AG04450 (cell line): ENCODE measurements at regions not wholly inside any gene's neighbourhood (a gene's known extent, or its start where the extent isn't known, plus 50 kb on each side); places are given as distances from the start of the nearest gene placed in this dataset.

Experiments
- CTCF ChIA-PET: fragments of 300-600, 350-600 bp; formaldehyde crosslinking; extraction: SDS; loops from one replicate; lab custom pipeline; 2022; ENCODE audit warnings: antibody characterized with exemption, inconsistent platforms; lab: Charles Lee
- POLR2A ChIA-PET: fragments of 350-600 bp; formaldehyde crosslinking; extraction: SDS; loops from one replicate; lab custom pipeline; 2021; ENCODE audit warnings: antibody characterized with exemption, inconsistent platforms; lab: Yijun Ruan, JAX
- DNase-seq: peaks from one replicate; pipeline ENCODE4 v3.0.0-alpha.2; 2011; ENCODE audit warnings: low read depth, low spot score
- H3K27ac ChIP-seq: one replicate; pipeline ENCODE4 v1.5.1; 2012; ENCODE audit warnings: low read depth, low read length, control low read depth
- H3K27me3 ChIP-seq: one replicate; pipeline ENCODE4 v1.6.0; 2012; ENCODE audit warnings: low read length; ENCODE audit not compliant: control insufficient read depth, insufficient read depth
- H3K4me3 ChIP-seq: 2 replicates; pipeline ENCODE4 v1.5.1; 2011; ENCODE audit warnings: mild to moderate bottlenecking, low read depth, low read length, control low read depth
- H3K9me3 ChIP-seq: 2 replicates; pipeline ENCODE4 v1.5.1; 2012; ENCODE audit warnings: low read length; ENCODE audit not compliant: control insufficient read depth, insufficient read depth
- CTCF ChIP-seq: IDR thresholded peaks from 2 replicates; pipeline ENCODE4 v1.5.1; 2011; ENCODE audit warnings: low read depth, low read length, control low read depth, inconsistent platforms

GRCh38 chr12:46610754-46611153 lies 215.0 kb downstream of the SLC38A4 start:
- POLR2A ChIA-PET = no interaction called here
- CTCF ChIA-PET = no interaction called here
- Histone ChIP-seq H3K27ac (no peak overlapping the region), H3K9me3 (no peaks in the 10 kb centered on the region), H3K27me3 (no peaks in the 10 kb centered on the region), H3K4me3 (no peak overlapping the region)
- no peak for TF ChIP-seq CTCF
- DNase-seq = no peak

- no peak for DNase-seq
- Histone ChIP-seq H3K9me3 (no peaks in the 10 kb centered on the region), H3K27me3 (no peaks in the 10 kb centered on the region), H3K27ac (no peak overlapping the region), H3K4me3 (no peak overlapping the region)
- POLR2A ChIA-PET = no interaction called here
- no peak for TF ChIP-seq CTCF
- CTCF ChIA-PET = no interaction called here
These were observed 216.1 kb downstream of the SLC38A4 start for GRCh38 chr12:46609674-46610073.

GRCh38 chr12:46609273-46609623 lies 216.5 kb downstream of the SLC38A4 start:
- H3K9me3 ChIP-seq = no peaks in the 10 kb centered on the region
- no peak for TF ChIP-seq CTCF
- DNase-seq = no peak
- POLR2A ChIA-PET = no interaction called here
- H3K27me3 ChIP-seq = no peaks in the 10 kb centered on the region
- no peak overlapping the region for H3K4me3 ChIP-seq
- peak overlapping the region; percentile 82 for H3K27ac ChIP-seq
- CTCF ChIA-PET = no interaction called here

- Histone ChIP-seq H3K4me3 (no peak overlapping the region), H3K27ac (peak overlapping the region; percentile 88), H3K27me3 (no peaks in the 10 kb centered on the region), H3K9me3 (no peaks in the 10 kb centered on the region; the same call in 1 of the 2 replicates)
- DNase-seq = no peak
- POLR2A ChIA-PET = no interaction called here
- CTCF ChIA-PET = no interaction called here
- TF ChIP-seq CTCF = no peak
These were observed 217.1 kb downstream of the SLC38A4 start for GRCh38 chr12:46608431-46609272.

- H3K4me3 ChIP-seq = no peak overlapping the region
- POLR2A ChIA-PET = no interaction called here
- TF ChIP-seq CTCF = no peak
- no peak for DNase-seq
- CTCF ChIA-PET = no interaction called here
- no peaks in the 10 kb centered on the region; the same call in 1 of the 2 replicates for H3K9me3 ChIP-seq
- H3K27me3 ChIP-seq = no peaks in the 10 kb centered on the region
- H3K27ac ChIP-seq = no peak overlapping the region
These were observed 221.1 kb downstream of the SLC38A4 start for GRCh38 chr12:46604684-46605083.
